Adrenal gland (tissue), 9 donors: ENCODE measurements at regions not wholly inside any gene's neighbourhood (a gene's known extent, or its start where the extent isn't known, plus 50 kb on each side); places are given as distances from the start of the nearest gene placed in this dataset.

Experiments
- DNase-seq, 7 donors: peaks; one replicate each; pipeline ENCODE4 v3.0.0-alpha.2; 2019 to 2020
- H3K27ac ChIP-seq, 5 donors: fragments of 200-600 bp; sonication (generic) in 4 of 5; 1 replicate in 3 of 5; 2 replicates in 2 of 5; pipeline versions ENCODE4 v1.5.1 to v1.8.0; 2016 to 2020; ENCODE audit warnings: mild to moderate bottlenecking in 1 of 5
- H3K27me3 ChIP-seq: fragments of 200-600 bp; 2 replicates; pipeline ENCODE4 v1.8.0; 2021
- H3K36me3 ChIP-seq, 2 donors: fragments of 200-600 bp; replicated peaks in 1 of 2; 1 replicate in 1 of 2; 2 replicates in 1 of 2; pipeline versions ENCODE4 v1.5.1 to v1.8.0; 2018 to 2022
- H3K4me1 ChIP-seq, 2 donors: fragments of 200-600 bp; replicated peaks in 1 of 2; 1 replicate in 1 of 2; 2 replicates in 1 of 2; pipeline versions ENCODE4 v1.5.1 to v1.8.0; 2018 to 2021
- H3K4me3 ChIP-seq, 4 donors: fragments of 200-600 bp; sonication (generic) in 3 of 4; one replicate each; pipeline ENCODE4 v1.5.1; 2016 to 2018
- H3K9me3 ChIP-seq, 3 donors: fragments of 200-600 bp; sonication (generic) in 1 of 3; replicated peaks in 1 of 3; 1 replicate in 2 of 3; 2 replicates in 1 of 3; pipeline versions ENCODE4 v1.5.1 to v1.8.0; 2016 to 2021
- POLR2A ChIP-seq, 2 donors: fragments of 450-650 bp; IDR thresholded peaks; one replicate each; pipeline ENCODE4 v1.6.1; 2017; ENCODE audit warnings: antibody characterized with exemption in 2 of 2, mild to moderate bottlenecking in 2 of 2, moderate library complexity in 1 of 2
- WGBS, 4 donors: extraction: QIAGEN DNeasy Blood & Tissue Kit in 2 of 4; methylation state at CpG; one replicate each; pipeline versions ENCODE4 v1.1.5 to v1.1.7; 2013 to 2017; 5-methylcytosine and 5-hydroxymethylcytosine counted together
- intact Hi-C, 2 donors: fragments of 100-400 bp; cut with DNase I; formaldehyde crosslinking; loops; one replicate each; pipeline versions ENCODE4 v1.14.1 to v1.15.0; 2022 to 2023
- TF ChIP-seq, protein P1 (sequence below), 6 experiments: fragments of 450-650 bp in 4 of 6; fragments of 200-600 bp in 2 of 6; sonication (generic) in 1 of 6; IDR thresholded peaks; 1 replicate in 5 of 6; 2 replicates in 1 of 6; pipeline versions ENCODE4 v1.5.1 to v1.8.0; 2016 to 2021; ENCODE audit warnings: antibody characterized with exemption in 6 of 6, mild to moderate bottlenecking in 2 of 6, moderate library complexity in 1 of 6
- donor health status: healthy with polysubstance abuse.
- donor health status: Bipolar disorder and iron deficiency.
- donor health status: DM: yes; HTN: yes; CAD: no.
- donor health status: DM: no; HTN: no; CAD: no.
- donor health status: DM: no; HTN: no; CAD: no.

DNA sequence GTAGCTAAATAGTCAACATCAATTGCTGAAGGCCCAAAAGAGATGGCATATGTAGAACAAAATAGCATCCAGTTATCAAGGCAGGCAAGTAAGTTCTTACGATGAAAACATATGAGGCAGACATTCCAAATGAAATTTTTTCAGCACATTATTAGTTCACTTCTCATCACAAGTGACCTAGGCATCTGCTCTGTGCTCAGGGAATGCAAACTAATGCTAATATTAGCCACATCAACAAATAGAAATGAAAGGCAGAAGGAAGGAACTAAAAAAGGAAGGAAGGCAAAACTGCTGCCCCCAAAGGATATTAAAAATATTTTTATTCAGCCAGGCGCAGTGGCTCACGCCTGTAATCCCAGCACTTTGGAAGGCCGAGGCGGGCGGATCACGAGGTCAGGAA lies 51.2 kb upstream of the ROCK1 start:
- H3K4me1 ChIP-seq: peaks cover 0 to 7% of the 10 kb centered on the region in 2 donors
- no peak for DNase-seq
- H3K27ac ChIP-seq: peak overlapping the region in 1 of 5 donors; percentile 53
- 70 to 85% (median 80%) methylated on average over 7 of the region's 7 CpGs for WGBS, 4 donors
- no peak overlapping the region for H3K4me3 ChIP-seq
- H3K9me3 ChIP-seq: no peaks in the 10 kb centered on the region
- H3K27me3 ChIP-seq: no peaks in the 10 kb centered on the region
- intact Hi-C loops: no loop called here
- H3K36me3 ChIP-seq: no peaks in the 10 kb centered on the region
- no peak for TF ChIP-seq POLR2A (IDR thresholded peaks at IDR 0.05)
- TF ChIP-seq, protein P1, sequence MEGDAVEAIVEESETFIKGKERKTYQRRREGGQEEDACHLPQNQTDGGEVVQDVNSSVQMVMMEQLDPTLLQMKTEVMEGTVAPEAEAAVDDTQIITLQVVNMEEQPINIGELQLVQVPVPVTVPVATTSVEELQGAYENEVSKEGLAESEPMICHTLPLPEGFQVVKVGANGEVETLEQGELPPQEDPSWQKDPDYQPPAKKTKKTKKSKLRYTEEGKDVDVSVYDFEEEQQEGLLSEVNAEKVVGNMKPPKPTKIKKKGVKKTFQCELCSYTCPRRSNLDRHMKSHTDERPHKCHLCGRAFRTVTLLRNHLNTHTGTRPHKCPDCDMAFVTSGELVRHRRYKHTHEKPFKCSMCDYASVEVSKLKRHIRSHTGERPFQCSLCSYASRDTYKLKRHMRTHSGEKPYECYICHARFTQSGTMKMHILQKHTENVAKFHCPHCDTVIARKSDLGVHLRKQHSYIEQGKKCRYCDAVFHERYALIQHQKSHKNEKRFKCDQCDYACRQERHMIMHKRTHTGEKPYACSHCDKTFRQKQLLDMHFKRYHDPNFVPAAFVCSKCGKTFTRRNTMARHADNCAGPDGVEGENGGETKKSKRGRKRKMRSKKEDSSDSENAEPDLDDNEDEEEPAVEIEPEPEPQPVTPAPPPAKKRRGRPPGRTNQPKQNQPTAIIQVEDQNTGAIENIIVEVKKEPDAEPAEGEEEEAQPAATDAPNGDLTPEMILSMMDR (IDR thresholded peaks at IDR 0.05): no peak

DNA sequence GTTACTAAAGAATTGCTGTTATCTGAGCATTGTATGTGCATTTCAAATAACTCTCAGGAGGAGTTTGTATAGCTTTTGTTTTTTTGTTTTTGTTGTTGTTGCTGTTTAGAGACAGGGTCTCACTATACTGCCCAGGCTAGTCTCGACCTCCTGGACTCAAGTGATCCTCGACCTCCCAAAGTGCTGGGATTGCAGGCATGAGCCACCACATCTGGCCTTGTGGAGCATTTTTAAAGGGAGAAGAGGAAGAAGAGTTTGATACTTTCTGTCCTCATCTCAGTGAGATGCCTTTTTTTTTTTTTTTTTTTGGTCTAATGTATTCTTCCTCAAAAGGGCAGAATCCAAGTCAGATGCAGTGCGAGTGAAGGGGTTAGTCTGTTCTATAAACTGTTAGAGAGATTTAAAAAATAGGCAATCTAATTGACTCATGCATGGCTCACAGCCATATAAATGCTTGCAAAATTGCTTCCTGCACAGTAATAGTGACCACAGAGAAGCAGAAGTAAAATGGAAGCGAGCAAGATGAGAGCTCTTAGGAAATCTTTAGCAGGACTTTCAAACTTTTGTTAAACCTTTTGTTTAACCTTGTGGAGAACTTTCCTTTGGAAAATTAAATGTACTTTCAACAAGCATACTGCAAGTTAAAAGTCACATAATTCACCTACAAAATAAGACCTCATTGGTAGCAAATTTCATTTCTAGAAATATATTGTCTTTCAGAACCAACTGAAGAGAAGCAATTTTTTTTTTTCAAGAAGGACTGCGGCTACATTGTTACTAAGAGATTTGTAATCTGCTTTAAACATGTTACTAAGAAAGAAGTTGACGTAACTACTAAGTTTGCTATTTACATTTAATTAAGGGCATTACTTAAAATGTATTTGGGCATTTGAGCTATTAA lies 52.3 kb upstream of the ROCK1 start:
- no peaks in the 10 kb centered on the region for H3K36me3 ChIP-seq
- H3K27me3 ChIP-seq: no peaks in the 10 kb centered on the region
- DNase-seq: peak in 4 of 7 donors; percentile 16 to 56 (median 40)
- TF ChIP-seq, protein P1 (IDR thresholded peaks at IDR 0.05): no peak
- no peak for TF ChIP-seq POLR2A (IDR thresholded peaks at IDR 0.05)
- peak overlapping the region in 1 of 5 donors; percentile 53 for H3K27ac ChIP-seq
- no peak overlapping the region for H3K4me3 ChIP-seq
- no peaks in the 10 kb centered on the region for H3K9me3 ChIP-seq
- H3K4me1 ChIP-seq: peaks cover 0 to 7% of the 10 kb centered on the region in 2 donors
- WGBS, 4 donors: 47 to 64% (median 62%) methylated on average over 6 of the region's 6 CpGs
- intact Hi-C loops: no loop called here

DNA sequence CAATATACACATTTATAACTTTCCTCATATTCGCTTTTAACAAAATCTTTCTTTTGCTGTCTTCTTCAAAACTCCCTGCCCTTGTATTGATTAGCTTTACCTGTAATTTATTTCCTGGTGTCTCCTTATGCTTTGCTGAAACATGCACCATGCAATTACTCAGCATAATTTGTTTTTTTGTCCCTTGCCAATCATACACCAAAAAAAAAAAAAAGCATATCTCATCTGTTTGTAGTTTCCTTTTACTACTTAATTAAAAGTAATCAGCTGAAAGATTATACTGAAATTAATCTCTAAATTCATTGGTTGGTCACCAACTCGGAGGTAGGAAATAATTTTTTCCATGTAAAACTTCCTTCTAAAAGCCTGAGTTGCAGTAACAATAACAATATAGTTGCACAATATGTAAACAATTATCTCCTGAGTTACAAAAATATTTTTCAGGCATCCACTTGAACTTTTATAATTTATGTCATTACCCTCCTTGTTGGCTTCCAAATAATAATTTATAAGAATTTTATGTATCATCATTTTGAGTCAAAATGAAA lies 53.0 kb upstream of the ROCK1 start:
- Histone ChIP-seq H3K9me3 (no peaks in the 10 kb centered on the region), H3K36me3 (no peaks in the 10 kb centered on the region)
- TF ChIP-seq, protein P1 (IDR thresholded peaks at IDR 0.05): no peak
- no peak for TF ChIP-seq POLR2A (IDR thresholded peaks at IDR 0.05)

DNA sequence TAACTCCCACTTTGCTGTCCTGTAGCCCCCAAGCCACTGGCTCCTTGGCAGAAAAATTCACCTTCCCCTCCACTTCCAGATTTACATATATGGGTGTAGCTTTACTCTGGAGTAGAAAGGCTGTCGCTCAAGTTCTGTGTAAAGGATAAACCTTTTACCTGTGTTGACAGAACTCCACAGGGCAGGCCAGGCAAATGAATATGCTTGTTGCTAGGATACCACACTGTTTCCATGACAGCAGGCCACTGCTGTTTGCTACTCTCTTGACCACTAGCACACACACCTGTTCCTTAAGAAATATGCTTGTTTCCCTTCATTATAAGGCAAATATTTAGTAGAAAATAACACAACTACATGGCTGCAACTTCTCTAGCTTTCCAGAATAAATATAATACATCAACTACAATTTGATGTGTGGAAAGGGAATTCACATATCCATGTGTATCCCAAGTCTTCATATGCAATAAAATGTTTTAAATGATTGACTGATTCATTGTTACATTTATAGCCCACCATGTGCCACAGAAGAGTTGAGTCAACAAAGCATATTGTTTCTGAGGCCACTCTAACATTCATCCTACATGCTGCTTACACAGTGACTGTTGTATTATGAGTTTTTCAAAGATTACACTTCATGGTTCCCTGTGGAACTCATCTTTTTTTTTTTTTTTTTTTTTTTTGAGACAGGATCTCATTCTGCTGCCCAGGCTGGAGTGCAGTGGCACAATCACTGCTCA lies 56.2 kb upstream of the ROCK1 start:
- Histone ChIP-seq H3K9me3 (no peaks in the 10 kb centered on the region), H3K4me3 (no peak overlapping the region), H3K4me1 (peaks cover 0 to 7% of the 10 kb centered on the region in 2 donors), H3K27me3 (no peaks in the 10 kb centered on the region), H3K36me3 (no peaks in the 10 kb centered on the region), H3K27ac (no peak overlapping the region)
- DNase-seq: peak in 1 of 7 donors; percentile 71
- 42 to 56% (median 44%) methylated on average over 1 of the region's 1 CpG for WGBS, 4 donors
- TF ChIP-seq POLR2A (IDR thresholded peaks at IDR 0.05): no peak
- TF ChIP-seq, protein P1 (IDR thresholded peaks at IDR 0.05): no peak
- intact Hi-C loops: no loop called here

More for the DNA sequence above, 53.0 kb upstream of the ROCK1 start:
- WGBS, 4 donors: 58 to 69% (median 63%) methylated on average over 2 of the region's 2 CpGs
- H3K4me3 ChIP-seq: no peak overlapping the region
- H3K27ac ChIP-seq: no peak overlapping the region
- intact Hi-C loops: no loop called here
- no peaks in the 10 kb centered on the region for H3K27me3 ChIP-seq
- H3K4me1 ChIP-seq: peaks cover 0 to 7% of the 10 kb centered on the region in 2 donors
- DNase-seq: no peak
